HepG2 (cell line): ENCODE measurements at regions not wholly inside any gene's neighbourhood (a gene's known extent, or its start where the extent isn't known, plus 50 kb on each side); places are given as distances from the start of the nearest gene placed in this dataset.
A peak's percentile ranks its signal among the peaks of the same experiment; 100 is the strongest.

Experiments used
- ATAC-seq: fragments of 200-7000 bp; cut with Tn5 transposase; 3 replicates; pipeline ENCODE4 v1.9.1; 2020; ENCODE audit warnings: mild to moderate bottlenecking, moderate library complexity
- BruUV-seq: library from RNA; stranded (reverse); fragments of 400-500 nt; replicated peaks from 2 replicates; lab custom pipeline; 2021; lab: Mats Ljungman, UMichigan
- CTCF ChIA-PET: fragments of 300-600 bp; formaldehyde crosslinking; extraction: SDS; loops from one replicate; lab custom pipeline; 2021; ENCODE audit warnings: low total read pairs, inconsistent platforms, low intra/inter-chr PET ratio; lab: Yijun Ruan, JAX
- POLR2A ChIA-PET: fragments of 350-600 bp; sonication (Branson Sonifier 250); formaldehyde crosslinking; loops from one replicate; lab custom pipeline; 2020; ENCODE audit warnings: antibody characterized with exemption, inconsistent platforms; lab: Yijun Ruan, JAX
- DNase-seq: peaks from one replicate; pipeline ENCODE4 v3.0.0-alpha.2; 2015; ENCODE audit warnings: low spot score
- FAIRE-seq: peaks from 3 replicates; lab custom pipeline; 2011; peaks lifted over from hg19 to GRCh38; lab: Jason Lieb, UNC
- H2AFZ ChIP-seq: one replicate; pipeline ENCODE4 v1.6.1; 2011; ENCODE audit warnings: low read length, inconsistent platforms
- H3K27ac ChIP-seq: fragments of 300-600 bp; 3 replicates; pipeline ENCODE4 v1.8.0; 2011; ENCODE audit warnings: mixed run types, mild to moderate bottlenecking, mixed read lengths, low read length, inconsistent platforms; ENCODE audit not compliant: insufficient read depth; ENCODE audit errors: extremely low read length
- H3K27me3 ChIP-seq, 2 experiments: fragments of 200-600 bp in 1 of 2; 2 replicates in 1 of 2; 3 replicates in 1 of 2; pipeline versions ENCODE4 v1.6.0 to v1.8.0; 2011; ENCODE audit warnings: low read length in 2 of 2, mild to moderate bottlenecking in 2 of 2, moderate library complexity in 2 of 2, inconsistent platforms in 1 of 2; ENCODE audit not compliant: insufficient read depth in 2 of 2, control insufficient read depth in 1 of 2
- H3K36me3 ChIP-seq, 2 experiments: fragments of 200-600 bp in 1 of 2; replicated peaks in 1 of 2; 2 replicates in 1 of 2; 3 replicates in 1 of 2; pipeline versions ENCODE4 v1.5.1 to v1.8.0; 2011; ENCODE audit warnings: low read length in 2 of 2, inconsistent platforms in 1 of 2; ENCODE audit not compliant: insufficient read depth in 2 of 2, control insufficient read depth in 1 of 2
- H3K4me1 ChIP-seq: 2 replicates; pipeline ENCODE4 v1.5.1; 2012; ENCODE audit warnings: low read length, inconsistent platforms; ENCODE audit not compliant: insufficient read depth
- H3K4me2 ChIP-seq: 2 replicates; pipeline ENCODE4 v1.6.0; 2011; ENCODE audit warnings: low read depth, low read length, inconsistent platforms
- H3K4me3 ChIP-seq, 3 experiments: fragments of 200-600 bp in 1 of 3; sonication (generic), shearing (Covaris generic) in 1 of 3; replicated peaks in 1 of 3; 2 replicates each; pipeline ENCODE4 v1.5.1; 2011 to 2016; ENCODE audit warnings: low read length in 3 of 3, inconsistent platforms in 2 of 3, low read depth in 2 of 3, mild to moderate bottlenecking in 2 of 3, control low read depth in 1 of 3, mixed read lengths in 1 of 3; ENCODE audit not compliant: insufficient read depth in 1 of 3
- H3K79me2 ChIP-seq: one replicate; pipeline ENCODE4 v1.6.1; 2011; ENCODE audit warnings: low read length, inconsistent platforms; ENCODE audit not compliant: insufficient read depth
- H3K9ac ChIP-seq: 2 replicates; pipeline ENCODE4 v1.6.0; 2011; ENCODE audit warnings: mild to moderate bottlenecking, low read depth, low read length, inconsistent platforms; ENCODE audit not compliant: insufficient read depth
- H3K9me3 ChIP-seq: 2 replicates; pipeline ENCODE4 v1.5.1; 2012; ENCODE audit warnings: mild to moderate bottlenecking, low read length
- H4K20me1 ChIP-seq: 2 replicates; pipeline ENCODE4 v1.6.0; 2011; ENCODE audit warnings: inconsistent platforms, mild to moderate bottlenecking, low read length, moderate library complexity; ENCODE audit not compliant: insufficient read depth
- ATF7 ChIP-seq, 2 experiments: fragments of 450-650 bp in 1 of 2; sonication (generic) in 1 of 2; formaldehyde crosslinking in 1 of 2; IDR thresholded peaks; 2 replicates each; pipeline versions ENCODE4 v1.4.0 to v1.6.1; 2016 to 2020; ENCODE audit warnings: antibody characterized with exemption in 1 of 2, mild to moderate bottlenecking in 1 of 2, missing genetic modification reagents in 1 of 2
- BCLAF1 ChIP-seq: fragments of 450-650 bp; IDR thresholded peaks from 2 replicates; pipeline ENCODE4 v1.6.1; 2017; ENCODE audit warnings: mild to moderate bottlenecking
- EP300 ChIP-seq, 3 experiments: sonication (generic) in 1 of 3; formaldehyde crosslinking in 1 of 3; IDR thresholded peaks; 2 replicates each; pipeline versions ENCODE4 v1.5.1 to v1.6.1; 2011 to 2020; ENCODE audit warnings: low read depth in 2 of 3, low read length in 2 of 3, borderline replicate concordance in 1 of 3, improper control_type of control experiment in 1 of 3, mild to moderate bottlenecking in 1 of 3, missing genetic modification reagents in 1 of 3, moderate library complexity in 1 of 3
- FOXM1 ChIP-seq: sonication (generic); formaldehyde crosslinking; IDR thresholded peaks from 2 replicates; pipeline ENCODE4 v1.5.0; 2020; ENCODE audit warnings: missing genetic modification reagents
- PHB2 ChIP-seq: fragments of 450-650 bp; IDR thresholded peaks from 2 replicates; pipeline ENCODE4 v1.6.1; 2018; ENCODE audit not compliant: partially characterized antibody
- SCMH1 ChIP-seq: sonication (generic); formaldehyde crosslinking; IDR thresholded peaks from 2 replicates; pipeline ENCODE4 v1.9.0; 2021; ENCODE audit warnings: missing genetic modification reagents, mild to moderate bottlenecking, borderline replicate concordance
- SMC3 ChIP-seq: IDR thresholded peaks from 2 replicates; pipeline ENCODE4 v1.6.1; 2011; ENCODE audit warnings: low read length, improper control_type of control experiment
- SOX13 ChIP-seq, 3 experiments: fragments of 450-650 bp in 1 of 3; sonication (generic) in 1 of 3; formaldehyde crosslinking in 1 of 3; IDR thresholded peaks in 2 of 3; conservative IDR thresholded peaks in 1 of 3; 2 replicates each; pipeline versions ENCODE4 v1.5.0 to v1.6.1; 2016 to 2020; ENCODE audit warnings: antibody characterized with exemption in 1 of 3, mild to moderate bottlenecking in 1 of 3, missing compliant biosample characterization in 1 of 3, missing genetic modification reagents in 1 of 3, moderate library complexity in 1 of 3
- SOX5 ChIP-seq: IDR thresholded peaks from 2 replicates; pipeline ENCODE4 v1.6.1; 2016; ENCODE audit warnings: borderline replicate concordance
- SPEN ChIP-seq: sonication (generic); formaldehyde crosslinking; IDR thresholded peaks from 2 replicates; pipeline ENCODE4 v1.5.1; 2020; ENCODE audit warnings: low read depth, mild to moderate bottlenecking, missing genetic modification reagents
- TFAP4 ChIP-seq: sonication (generic); IDR thresholded peaks from 2 replicates; pipeline ENCODE4 v1.6.1; 2016; ENCODE audit warnings: low read depth, borderline replicate concordance
- ZBTB7B ChIP-seq: sonication (generic); formaldehyde crosslinking; IDR thresholded peaks from 2 replicates; pipeline ENCODE4 v1.4.0; 2020; ENCODE audit warnings: missing genetic modification reagents
- ZFY ChIP-seq: sonication (generic); formaldehyde crosslinking; IDR thresholded peaks from 2 replicates; pipeline ENCODE4 v1.4.0; 2020; ENCODE audit warnings: missing genetic modification reagents
- ZNF354B ChIP-seq: sonication (generic); formaldehyde crosslinking; IDR thresholded peaks from 2 replicates; pipeline ENCODE4 v1.8.0; 2022; ENCODE audit warnings: mild to moderate bottlenecking, missing genetic modification reagents
- ZNF543 ChIP-seq: sonication (generic); formaldehyde crosslinking; IDR thresholded peaks from 2 replicates; pipeline ENCODE4 v1.4.0; 2020; ENCODE audit warnings: mild to moderate bottlenecking, missing genetic modification reagents
- ZNF598 ChIP-seq: sonication (generic); formaldehyde crosslinking; IDR thresholded peaks from 2 replicates; pipeline ENCODE4 v1.5.1; 2020; ENCODE audit warnings: mild to moderate bottlenecking, missing genetic modification reagents, borderline replicate concordance
- ZNF629 ChIP-seq: sonication (generic); formaldehyde crosslinking; conservative IDR thresholded peaks from 2 replicates; pipeline ENCODE4 v1.5.0; 2020; ENCODE audit warnings: missing genetic modification reagents
- ZNF75D ChIP-seq: sonication (generic); formaldehyde crosslinking; IDR thresholded peaks from 2 replicates; pipeline ENCODE4 v1.8.1; 2023; ENCODE audit warnings: missing genetic modification reagents, mild to moderate bottlenecking, borderline replicate concordance
- ZNF775 ChIP-seq: sonication (generic); formaldehyde crosslinking; IDR thresholded peaks from 2 replicates; pipeline ENCODE4 v1.4.0; 2020; ENCODE audit warnings: missing genetic modification reagents, mild to moderate bottlenecking, moderate library complexity, borderline replicate concordance
- ZSCAN12 ChIP-seq: sonication (generic); formaldehyde crosslinking; IDR thresholded peaks from 2 replicates; pipeline ENCODE4 v1.9.0; 2021; ENCODE audit warnings: mild to moderate bottlenecking, missing genetic modification reagents
- WGBS: methylation state at CpG from one replicate; pipeline ENCODE4 v1.1.6; 2017; ENCODE audit warnings: low lambda C conversion rate; 5-methylcytosine and 5-hydroxymethylcytosine counted together
- in situ Hi-C: cut with HindIII; loops from 2 replicates; pipeline ENCODE4 v1.10.0; 2017; ENCODE audit warnings: low pct_unique_long_range_greater_than_20kb; ENCODE audit not compliant: extremely low pct_ligation_motif_present
- intact Hi-C: fragments of 100-400 bp; cut with micrococcal nuclease; formaldehyde crosslinking; loops from one replicate; pipeline ENCODE4 v1.10.0; 2022; ENCODE audit not compliant: unreplicated experiment

DNA sequence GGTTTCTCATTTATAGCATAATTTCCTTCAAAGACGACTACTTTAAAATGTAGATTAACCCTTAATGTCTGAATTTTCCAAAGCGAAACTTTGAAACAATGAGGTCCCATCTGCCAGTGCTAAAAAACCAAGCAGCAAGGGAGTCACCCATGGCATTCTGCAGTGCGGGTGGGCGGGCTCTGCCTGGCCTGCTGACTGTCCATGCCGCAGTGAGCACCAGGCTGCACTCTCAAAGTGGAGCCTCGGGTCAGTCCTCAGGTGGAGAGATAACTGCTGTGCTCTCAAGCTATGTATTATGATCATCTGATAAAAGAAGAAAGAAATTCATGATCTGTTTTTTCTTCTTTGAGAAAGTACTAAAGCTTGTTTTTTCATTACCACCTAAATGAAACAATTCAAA is 581.6 kb downstream of the CETN3 start:
- ATAC-seq = no peak
- ChIA-PET CTCF (no interaction called here), POLR2A (no interaction called here)
- WGBS = 9% methylated on average over 6 of the region's 6 CpGs
- intact Hi-C loops (no loop called here), in situ Hi-C loops (no loop called here)
- DNase-seq = no peak
- no peaks in the 10 kb centered on the region for H4K20me1 ChIP-seq
- no TSS peak for BruUV-seq
- H3K79me2 ChIP-seq = no peaks in the 10 kb centered on the region
- TF ChIP-seq TFAP4 (no peak), ZNF75D (no peak), FOXM1 (CRISPR knock-in tag) (no peak), BCLAF1 (no peak), ZNF543 (no peak), SPEN (no peak), ZFY (no peak), SOX5 (no peak), ATF7 (IDR thresholded peaks at IDR 0.05) (no peak), ATF7 (CRISPR knock-in tag; IDR thresholded peaks at IDR 0.05) (no peak), ZSCAN12 (CRISPR knock-in tag) (no peak), SMC3 (no peak), ZNF775 (CRISPR knock-in tag) (no peak), ZBTB7B (CRISPR knock-in tag) (no peak), ZNF598 (CRISPR knock-in tag) (no peak), SCMH1 (no peak), EP300 (IDR thresholded peaks at IDR 0.05; ENCODE audit: low read depth in 2 of 2, low read length in 2 of 2) (no peak), EP300 (CRISPR knock-in tag; IDR thresholded peaks at IDR 0.05; ENCODE audit: borderline replicate concordance) (no peak), ZNF629 (CRISPR knock-in tag) (no peak), SOX13 (IDR thresholded peaks at IDR 0.05) (no peak), SOX13 (CRISPR knock-in tag; conservative IDR thresholded peaks at IDR 0.05 in 1 of 2, IDR thresholded peaks at IDR 0.05 in 1 of 2) (no peak), PHB2 (no peak), ZNF354B (no peak)
- no peak overlapping the region for H3K4me3 ChIP-seq
- no peak overlapping the region for H3K27ac ChIP-seq
- no peaks in the 10 kb centered on the region for H3K4me1 ChIP-seq
- FAIRE-seq = no peak
- no peaks in the 10 kb centered on the region; a peak in 1 of 5 replicates for H3K27me3 ChIP-seq
- H3K9ac ChIP-seq = no peak overlapping the region
- peaks cover 2% of the 10 kb centered on the region; the same call in 1 of the 2 replicates for H3K9me3 ChIP-seq
- peak overlapping the region; percentile 44 for H2AFZ ChIP-seq
- H3K36me3 ChIP-seq = no peaks in the 10 kb centered on the region
- H3K4me2 ChIP-seq = no peak overlapping the region
